ENCODE measurements at regions not wholly inside any gene's neighbourhood (a gene's known extent, or its start where the extent isn't known, plus 50 kb on each side); places are given as distances from the start of the nearest gene placed in this dataset.

GRCh38 chr7:48813472-48813871, 110.9 kb upstream of the CDC14C start:
- no peak for ATAC-seq
- TF ChIP-seq, protein P1, sequence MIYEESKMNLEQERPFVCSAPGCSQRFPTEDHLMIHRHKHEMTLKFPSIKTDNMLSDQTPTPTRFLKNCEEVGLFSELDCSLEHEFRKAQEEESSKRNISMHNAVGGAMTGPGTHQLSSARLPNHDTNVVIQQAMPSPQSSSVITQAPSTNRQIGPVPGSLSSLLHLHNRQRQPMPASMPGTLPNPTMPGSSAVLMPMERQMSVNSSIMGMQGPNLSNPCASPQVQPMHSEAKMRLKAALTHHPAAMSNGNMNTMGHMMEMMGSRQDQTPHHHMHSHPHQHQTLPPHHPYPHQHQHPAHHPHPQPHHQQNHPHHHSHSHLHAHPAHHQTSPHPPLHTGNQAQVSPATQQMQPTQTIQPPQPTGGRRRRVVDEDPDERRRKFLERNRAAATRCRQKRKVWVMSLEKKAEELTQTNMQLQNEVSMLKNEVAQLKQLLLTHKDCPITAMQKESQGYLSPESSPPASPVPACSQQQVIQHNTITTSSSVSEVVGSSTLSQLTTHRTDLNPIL (CRISPR knock-in tag; IDR thresholded peaks at IDR 0.05; ENCODE audit: low read depth), result no peak
- TF ChIP-seq ZNF70 (CRISPR knock-in tag; IDR thresholded peaks at IDR 0.05) (no peak), OSR1 (CRISPR knock-in tag; IDR thresholded peaks at IDR 0.05) (no peak), ZNF565 (CRISPR knock-in tag; conservative IDR thresholded peaks at IDR 0.05; ENCODE audit: low read depth) (no peak), ZFP30 (CRISPR knock-in tag; IDR thresholded peaks at IDR 0.05) (no peak), ZC3H10 (CRISPR knock-in tag; IDR thresholded peaks at IDR 0.05) (no peak), ISL1 (CRISPR knock-in tag; IDR thresholded peaks at IDR 0.05) (no peak), GLIS3 (CRISPR knock-in tag; IDR thresholded peaks at IDR 0.05) (no peak), RARB (CRISPR knock-in tag; IDR thresholded peaks at IDR 0.05) (no peak), TOX (CRISPR knock-in tag; IDR thresholded peaks at IDR 0.05; ENCODE audit: borderline replicate concordance) (no peak), ZFP3 (CRISPR knock-in tag; IDR thresholded peaks at IDR 0.05) (no peak), ARNTL (CRISPR knock-in tag; IDR thresholded peaks at IDR 0.05; ENCODE audit: borderline replicate concordance, low read depth) (no peak), CSDC2 (CRISPR knock-in tag; IDR thresholded peaks at IDR 0.05) (no peak), BACH2 (CRISPR knock-in tag; IDR thresholded peaks at IDR 0.05; ENCODE audit: borderline replicate concordance) (no peak)
- TF ChIP-seq, protein P2, sequence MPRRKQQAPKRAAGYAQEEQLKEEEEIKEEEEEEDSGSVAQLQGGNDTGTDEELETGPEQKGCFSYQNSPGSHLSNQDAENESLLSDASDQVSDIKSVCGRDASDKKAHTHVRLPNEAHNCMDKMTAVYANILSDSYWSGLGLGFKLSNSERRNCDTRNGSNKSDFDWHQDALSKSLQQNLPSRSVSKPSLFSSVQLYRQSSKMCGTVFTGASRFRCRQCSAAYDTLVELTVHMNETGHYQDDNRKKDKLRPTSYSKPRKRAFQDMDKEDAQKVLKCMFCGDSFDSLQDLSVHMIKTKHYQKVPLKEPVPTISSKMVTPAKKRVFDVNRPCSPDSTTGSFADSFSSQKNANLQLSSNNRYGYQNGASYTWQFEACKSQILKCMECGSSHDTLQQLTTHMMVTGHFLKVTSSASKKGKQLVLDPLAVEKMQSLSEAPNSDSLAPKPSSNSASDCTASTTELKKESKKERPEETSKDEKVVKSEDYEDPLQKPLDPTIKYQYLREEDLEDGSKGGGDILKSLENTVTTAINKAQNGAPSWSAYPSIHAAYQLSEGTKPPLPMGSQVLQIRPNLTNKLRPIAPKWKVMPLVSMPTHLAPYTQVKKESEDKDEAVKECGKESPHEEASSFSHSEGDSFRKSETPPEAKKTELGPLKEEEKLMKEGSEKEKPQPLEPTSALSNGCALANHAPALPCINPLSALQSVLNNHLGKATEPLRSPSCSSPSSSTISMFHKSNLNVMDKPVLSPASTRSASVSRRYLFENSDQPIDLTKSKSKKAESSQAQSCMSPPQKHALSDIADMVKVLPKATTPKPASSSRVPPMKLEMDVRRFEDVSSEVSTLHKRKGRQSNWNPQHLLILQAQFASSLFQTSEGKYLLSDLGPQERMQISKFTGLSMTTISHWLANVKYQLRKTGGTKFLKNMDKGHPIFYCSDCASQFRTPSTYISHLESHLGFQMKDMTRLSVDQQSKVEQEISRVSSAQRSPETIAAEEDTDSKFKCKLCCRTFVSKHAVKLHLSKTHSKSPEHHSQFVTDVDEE (CRISPR knock-in tag; IDR thresholded peaks at IDR 0.05), result no peak
- TF ChIP-seq, protein P3, sequence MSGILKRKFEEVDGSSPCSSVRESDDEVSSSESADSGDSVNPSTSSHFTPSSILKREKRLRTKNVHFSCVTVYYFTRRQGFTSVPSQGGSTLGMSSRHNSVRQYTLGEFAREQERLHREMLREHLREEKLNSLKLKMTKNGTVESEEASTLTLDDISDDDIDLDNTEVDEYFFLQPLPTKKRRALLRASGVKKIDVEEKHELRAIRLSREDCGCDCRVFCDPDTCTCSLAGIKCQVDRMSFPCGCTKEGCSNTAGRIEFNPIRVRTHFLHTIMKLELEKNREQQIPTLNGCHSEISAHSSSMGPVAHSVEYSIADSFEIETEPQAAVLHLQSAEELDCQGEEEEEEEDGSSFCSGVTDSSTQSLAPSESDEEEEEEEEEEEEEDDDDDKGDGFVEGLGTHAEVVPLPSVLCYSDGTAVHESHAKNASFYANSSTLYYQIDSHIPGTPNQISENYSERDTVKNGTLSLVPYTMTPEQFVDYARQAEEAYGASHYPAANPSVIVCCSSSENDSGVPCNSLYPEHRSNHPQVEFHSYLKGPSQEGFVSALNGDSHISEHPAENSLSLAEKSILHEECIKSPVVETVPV (CRISPR knock-in tag; IDR thresholded peaks at IDR 0.05), result no peak

DNA sequence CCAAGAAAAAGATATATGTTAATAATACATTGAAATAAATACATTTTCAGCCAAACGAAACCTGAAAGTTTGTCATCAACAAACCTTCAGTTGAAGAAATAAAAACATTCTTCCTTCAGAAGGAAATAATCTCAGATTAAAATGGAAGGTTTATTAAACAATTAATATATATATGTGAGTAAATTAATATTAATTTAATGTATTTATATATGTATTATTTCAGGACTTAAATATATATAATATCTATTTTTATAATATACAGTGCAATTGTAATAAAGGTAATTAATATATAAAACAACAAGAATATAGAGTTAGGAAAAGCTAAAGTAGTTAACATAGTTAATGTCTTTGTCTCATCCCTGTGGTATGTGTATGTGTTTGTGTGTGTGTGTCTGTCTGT, 102.2 kb upstream of the CDC14C start:
- no peak for TF ChIP-seq PATZ1 (CRISPR knock-in tag; IDR thresholded peaks at IDR 0.05; ENCODE audit: borderline replicate concordance)
- TF ChIP-seq, protein P1 (CRISPR knock-in tag; IDR thresholded peaks at IDR 0.05; ENCODE audit: low read depth), result no peak
- no peak for TF ChIP-seq ISL1 (CRISPR knock-in tag; IDR thresholded peaks at IDR 0.05)
- TF ChIP-seq GLIS3 (CRISPR knock-in tag; IDR thresholded peaks at IDR 0.05), result no peak
- TF ChIP-seq ARNTL (CRISPR knock-in tag; IDR thresholded peaks at IDR 0.05; ENCODE audit: borderline replicate concordance, low read depth), result no peak
- no peak for TF ChIP-seq ZNF70 (CRISPR knock-in tag; IDR thresholded peaks at IDR 0.05)
- no peak for TF ChIP-seq TOX (CRISPR knock-in tag; IDR thresholded peaks at IDR 0.05; ENCODE audit: borderline replicate concordance)
- TF ChIP-seq, protein P3 (CRISPR knock-in tag; IDR thresholded peaks at IDR 0.05), result no peak
- TF ChIP-seq ZC3H10 (CRISPR knock-in tag; IDR thresholded peaks at IDR 0.05), result no peak
- TF ChIP-seq BACH2 (CRISPR knock-in tag; IDR thresholded peaks at IDR 0.05; ENCODE audit: borderline replicate concordance), result no peak
- no peak for TF ChIP-seq TCF4 (CRISPR knock-in tag; IDR thresholded peaks at IDR 0.05; ENCODE audit: borderline replicate concordance)
- TF ChIP-seq ZFP30 (CRISPR knock-in tag; IDR thresholded peaks at IDR 0.05), result no peak
- no peak for TF ChIP-seq SNAI2 (CRISPR knock-in tag; IDR thresholded peaks at IDR 0.05)
- TF ChIP-seq ZFP3 (CRISPR knock-in tag; IDR thresholded peaks at IDR 0.05), result no peak
- TF ChIP-seq ZNF565 (CRISPR knock-in tag; conservative IDR thresholded peaks at IDR 0.05; ENCODE audit: low read depth), result no peak
- TF ChIP-seq, protein P4, sequence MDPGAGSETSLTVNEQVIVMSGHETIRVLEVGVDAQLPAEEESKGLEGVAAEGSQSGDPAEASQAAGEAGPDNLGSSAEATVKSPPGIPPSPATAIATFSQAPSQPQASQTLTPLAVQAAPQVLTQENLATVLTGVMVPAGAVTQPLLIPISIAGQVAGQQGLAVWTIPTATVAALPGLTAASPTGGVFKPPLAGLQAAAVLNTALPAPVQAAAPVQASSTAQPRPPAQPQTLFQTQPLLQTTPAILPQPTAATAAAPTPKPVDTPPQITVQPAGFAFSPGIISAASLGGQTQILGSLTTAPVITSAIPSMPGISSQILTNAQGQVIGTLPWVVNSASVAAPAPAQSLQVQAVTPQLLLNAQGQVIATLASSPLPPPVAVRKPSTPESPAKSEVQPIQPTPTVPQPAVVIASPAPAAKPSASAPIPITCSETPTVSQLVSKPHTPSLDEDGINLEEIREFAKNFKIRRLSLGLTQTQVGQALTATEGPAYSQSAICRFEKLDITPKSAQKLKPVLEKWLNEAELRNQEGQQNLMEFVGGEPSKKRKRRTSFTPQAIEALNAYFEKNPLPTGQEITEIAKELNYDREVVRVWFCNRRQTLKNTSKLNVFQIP (CRISPR knock-in tag; IDR thresholded peaks at IDR 0.05; ENCODE audit: borderline replicate concordance, low read depth), result no peak
- no peak for TF ChIP-seq RARB (CRISPR knock-in tag; IDR thresholded peaks at IDR 0.05)
- TF ChIP-seq ESRRG (CRISPR knock-in tag; IDR thresholded peaks at IDR 0.05), result no peak
- no peak for TF ChIP-seq PPARA (CRISPR knock-in tag; IDR thresholded peaks at IDR 0.05; ENCODE audit: borderline replicate concordance)

More for the DNA sequence above, 102.2 kb upstream of the CDC14C start:
- no peak for ATAC-seq

All from SK-N-SH treated with all-trans-retinoic acid at 6 μM for 48 hours (cell line).